Tibial artery (tissue), 4 donors: ENCODE measurements at regions not wholly inside any gene's neighbourhood (a gene's known extent, or its start where the extent isn't known, plus 50 kb on each side); places are given as distances from the start of the nearest gene placed in this dataset.

Experiments
- DNase-seq, 2 donors: peaks; one replicate each; pipeline ENCODE4 v3.0.0-alpha.2; 2019
- H3K27ac ChIP-seq, 2 donors: fragments of 200-600 bp; sonication (generic) in 1 of 2; 1 replicate in 1 of 2; 2 replicates in 1 of 2; pipeline ENCODE4 v1.5.1; 2018 to 2019; ENCODE audit warnings: mild to moderate bottlenecking in 1 of 2
- H3K27me3 ChIP-seq, 2 donors: fragments of 200-600 bp; sonication (generic) in 1 of 2; one replicate each; pipeline versions ENCODE4 v1.5.1 to v1.6.0; 2016 to 2019
- H3K36me3 ChIP-seq, 3 donors: fragments of 200-600 bp; sonication (generic) in 2 of 3; one replicate each; pipeline ENCODE4 v1.5.1; 2016 to 2019; ENCODE audit warnings: mild to moderate bottlenecking in 2 of 3
- H3K4me1 ChIP-seq, 4 donors: fragments of 200-600 bp; sonication (generic) in 2 of 4; 1 replicate in 3 of 4; 2 replicates in 1 of 4; pipeline ENCODE4 v1.5.1; 2016 to 2019
- H3K4me3 ChIP-seq, 2 donors: fragments of 200-600 bp; sonication (generic) in 1 of 2; 1 replicate in 1 of 2; 2 replicates in 1 of 2; pipeline ENCODE4 v1.5.1; 2018 to 2019; ENCODE audit warnings: mild to moderate bottlenecking in 2 of 2
- H3K9me3 ChIP-seq, 3 donors: fragments of 200-600 bp; sonication (generic) in 1 of 3; one replicate each; pipeline ENCODE4 v1.5.1; 2016 to 2019
- CTCF ChIP-seq, 2 experiments: fragments of 200-600 bp in 1 of 2; fragments of 450-650 bp in 1 of 2; IDR thresholded peaks; one replicate each; pipeline ENCODE4 v1.5.1; 2017 to 2019; ENCODE audit warnings: antibody characterized with exemption in 2 of 2, mild to moderate bottlenecking in 1 of 2, moderate library complexity in 1 of 2
- intact Hi-C: fragments of 100-400 bp; cut with DNase I; formaldehyde crosslinking; loops from one replicate; pipeline ENCODE4 v1.15.0; 2023; ENCODE audit warnings: low total_unique reads

DNA sequence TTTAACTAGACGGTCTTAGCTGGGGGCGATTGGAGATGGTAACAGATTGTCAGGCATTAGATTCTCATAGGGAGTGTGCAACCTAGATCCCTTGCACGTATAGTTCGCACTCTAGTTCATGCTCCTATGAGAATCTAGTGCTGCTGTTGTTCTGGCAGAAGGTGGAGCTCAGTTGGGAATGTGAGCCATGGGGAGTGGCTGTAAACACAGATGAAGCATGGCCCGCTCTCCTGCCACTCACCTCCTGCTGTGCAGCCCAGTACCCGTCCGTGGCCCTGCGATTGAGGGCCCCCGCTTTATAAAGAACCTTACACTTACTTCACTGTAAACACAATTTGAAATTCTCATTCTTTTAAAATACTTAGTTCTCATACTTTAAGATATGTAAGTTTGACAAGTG is 339.4 kb downstream of the CDH26 start:
- Histone ChIP-seq H3K27ac (no peak overlapping the region), H3K9me3 (no peaks in the 10 kb centered on the region), H3K4me1 (no peaks in the 10 kb centered on the region), H3K27me3 (no peaks in the 10 kb centered on the region), H3K4me3 (no peak overlapping the region), H3K36me3 (no peaks in the 10 kb centered on the region)
- TF ChIP-seq CTCF (IDR thresholded peaks at IDR 0.05): no peak
- DNase-seq: no peak
- intact Hi-C loops: no loop called here

- intact Hi-C loops: no loop called here
- Histone ChIP-seq H3K4me3 (no peak overlapping the region), H3K36me3 (no peaks in the 10 kb centered on the region), H3K9me3 (no peaks in the 10 kb centered on the region), H3K27ac (no peak overlapping the region), H3K4me1 (no peaks in the 10 kb centered on the region), H3K27me3 (no peaks in the 10 kb centered on the region)
- no peak for DNase-seq
- TF ChIP-seq CTCF (IDR thresholded peaks at IDR 0.05): no peak
These were observed 340.4 kb downstream of the CDH26 start for GRCh38 chr20:60298647-60299046.

- no peak for DNase-seq
- Histone ChIP-seq H3K9me3 (no peaks in the 10 kb centered on the region), H3K4me1 (no peaks in the 10 kb centered on the region), H3K36me3 (no peaks in the 10 kb centered on the region), H3K4me3 (no peak overlapping the region), H3K27me3 (no peaks in the 10 kb centered on the region), H3K27ac (no peak overlapping the region)
- intact Hi-C loops: no loop called here
- TF ChIP-seq CTCF (IDR thresholded peaks at IDR 0.05): no peak
These were observed 341.7 kb downstream of the CDH26 start for GRCh38 chr20:60299951-60300350.

DNA sequence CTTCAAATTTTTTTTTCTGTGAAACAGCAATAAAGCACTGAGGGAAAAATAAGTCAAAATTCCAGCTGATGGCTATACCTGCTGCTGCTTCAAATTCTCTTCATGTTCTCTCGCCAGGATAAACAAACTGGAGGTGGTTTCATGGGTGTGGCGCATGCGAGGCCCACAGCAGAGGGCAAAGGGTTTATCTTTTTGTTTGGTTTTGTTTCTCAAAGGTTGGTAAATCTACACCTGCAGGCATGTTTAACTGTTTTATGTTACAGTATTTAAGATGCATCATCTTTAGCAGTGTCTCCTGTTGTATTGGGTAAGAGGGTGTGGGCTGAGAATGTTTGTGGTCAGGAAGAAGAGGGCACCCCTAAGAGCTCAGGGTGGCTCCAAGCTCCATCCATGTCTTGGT is 342.2 kb downstream of the CDH26 start:
- DNase-seq: no peak
- Histone ChIP-seq H3K4me3 (no peak overlapping the region), H3K27ac (no peak overlapping the region), H3K9me3 (no peaks in the 10 kb centered on the region), H3K4me1 (no peaks in the 10 kb centered on the region), H3K27me3 (no peaks in the 10 kb centered on the region), H3K36me3 (no peaks in the 10 kb centered on the region)
- intact Hi-C loops: no loop called here
- no peak for TF ChIP-seq CTCF (IDR thresholded peaks at IDR 0.05)

GRCh38 chr20:60302875-60303274 is 344.7 kb downstream of the CDH26 start:
- Histone ChIP-seq H3K4me3 (no peak overlapping the region), H3K9me3 (no peaks in the 10 kb centered on the region), H3K36me3 (no peaks in the 10 kb centered on the region), H3K27ac (no peak overlapping the region), H3K4me1 (no peaks in the 10 kb centered on the region), H3K27me3 (no peaks in the 10 kb centered on the region)
- TF ChIP-seq CTCF (IDR thresholded peaks at IDR 0.05): no peak
- intact Hi-C loops: no loop called here
- no peak for DNase-seq

DNA sequence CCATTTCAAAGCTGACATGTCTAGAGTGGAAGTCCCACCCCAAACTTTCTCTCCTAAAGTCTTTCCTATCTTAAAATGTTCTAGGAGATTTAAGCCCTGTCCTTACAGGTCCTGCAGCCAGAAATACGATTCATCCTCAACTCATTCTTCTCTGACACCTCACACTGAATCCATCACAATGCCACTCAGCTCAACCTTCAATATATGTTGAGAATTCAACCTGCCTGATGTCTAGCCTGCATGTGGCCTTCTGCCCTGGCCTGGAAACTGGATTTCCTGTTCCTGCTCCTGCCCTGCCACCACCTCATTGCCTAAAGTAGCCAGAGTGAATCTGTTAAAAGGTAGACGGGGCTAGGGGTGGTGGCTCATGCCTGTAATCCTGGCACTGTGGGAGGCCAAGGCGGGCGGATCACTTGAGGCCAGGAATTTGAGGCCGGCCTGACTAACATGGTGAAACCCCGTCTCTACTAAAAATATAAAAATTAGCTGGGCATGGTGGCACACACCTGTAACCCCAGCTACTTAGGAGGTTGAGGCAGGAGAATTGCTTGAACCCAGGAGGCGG is 345.9 kb downstream of the CDH26 start:
- TF ChIP-seq CTCF (IDR thresholded peaks at IDR 0.05): no peak
- H3K27me3 ChIP-seq: no peaks in the 10 kb centered on the region
- H3K9me3 ChIP-seq: no peaks in the 10 kb centered on the region
- no peaks in the 10 kb centered on the region for H3K4me1 ChIP-seq
- intact Hi-C loops: no loop called here
- H3K4me3 ChIP-seq: no peak overlapping the region
- no peaks in the 10 kb centered on the region for H3K36me3 ChIP-seq
- H3K27ac ChIP-seq: no peak overlapping the region
- DNase-seq: no peak
